HG03378 (cell line): ENCODE measurements at regions not wholly inside any gene's neighbourhood (a gene's known extent, or its start where the extent isn't known, plus 50 kb on each side); places are given as distances from the start of the nearest gene placed in this dataset.

Experiments used
- ATAC-seq: cut with Tn5 transposase; IDR thresholded peaks from one replicate; pipeline ENCODE4 v1.9.1; 2021; ENCODE audit warnings: mild to moderate bottlenecking, moderate library complexity; ENCODE audit not compliant: unreplicated experiment

DNA sequence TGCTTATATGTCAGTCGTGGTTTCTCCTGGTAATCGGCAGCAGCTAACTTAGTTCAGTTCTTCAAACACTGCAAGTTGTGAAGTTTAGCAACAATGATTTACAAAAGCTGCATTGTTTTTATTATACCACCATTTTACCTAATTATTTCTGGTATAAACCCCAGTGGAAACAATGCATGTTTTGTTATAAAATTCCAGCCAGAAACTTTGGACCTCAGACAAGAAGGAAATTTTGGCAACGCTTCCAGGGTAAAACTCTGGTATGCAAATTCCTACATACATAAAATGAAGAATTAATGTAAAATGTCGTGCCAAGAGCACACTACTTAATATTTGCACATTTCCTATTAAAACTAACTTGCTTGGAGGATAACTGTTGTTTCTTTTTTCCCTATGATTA is 277.4 kb upstream of the LYZL1 start:
- ATAC-seq, result no peak

DNA sequence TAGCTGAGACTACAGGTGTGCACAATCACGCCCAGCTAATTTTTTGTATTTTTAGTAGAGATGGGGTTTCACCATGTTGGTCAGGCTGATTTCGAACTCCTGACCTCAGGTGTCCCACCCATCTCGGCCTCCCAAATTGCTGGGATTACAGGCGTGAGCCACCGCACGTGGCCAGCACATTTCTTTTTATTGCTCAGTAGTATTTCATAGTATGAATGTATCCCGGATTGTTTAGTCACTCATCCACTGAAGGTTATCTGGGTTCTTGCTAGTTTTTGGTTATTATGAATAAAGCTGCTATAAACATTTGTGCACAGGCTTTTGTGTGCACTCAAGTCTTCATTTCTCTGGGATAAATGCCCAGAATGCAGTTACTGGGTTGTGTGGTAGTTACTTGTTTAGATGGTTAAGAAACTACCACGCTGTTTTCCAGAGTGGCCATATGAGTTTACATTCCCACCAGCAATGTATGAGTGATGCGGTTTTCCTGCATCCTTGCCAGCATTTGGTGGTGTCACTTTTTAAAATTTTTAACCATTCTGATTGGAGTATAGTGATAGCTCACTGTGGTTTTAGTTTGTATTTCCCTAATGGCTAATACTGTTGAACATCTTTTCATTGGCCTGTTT is 275.8 kb upstream of the LYZL1 start:
- ATAC-seq, result no peak

DNA sequence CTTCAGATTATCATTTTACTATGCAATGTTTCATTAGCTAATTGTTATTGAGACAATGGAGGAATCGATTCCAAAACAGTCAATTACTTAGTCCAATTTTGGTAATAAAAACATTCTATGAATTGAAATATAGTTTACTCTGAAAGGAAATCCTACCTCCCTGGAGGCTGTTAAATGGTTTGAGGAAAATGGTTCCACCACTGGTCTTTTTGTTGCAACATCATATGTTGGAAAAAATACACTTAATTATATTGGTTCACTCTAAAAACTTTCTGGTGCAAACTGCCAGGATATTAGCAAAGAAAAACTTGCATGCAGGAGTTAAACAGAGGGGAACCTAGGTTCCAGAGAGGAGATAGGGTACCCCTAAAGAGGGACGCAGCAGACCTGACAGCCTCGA is 267.3 kb upstream of the LYZL1 start:
- ATAC-seq, result no peak

DNA sequence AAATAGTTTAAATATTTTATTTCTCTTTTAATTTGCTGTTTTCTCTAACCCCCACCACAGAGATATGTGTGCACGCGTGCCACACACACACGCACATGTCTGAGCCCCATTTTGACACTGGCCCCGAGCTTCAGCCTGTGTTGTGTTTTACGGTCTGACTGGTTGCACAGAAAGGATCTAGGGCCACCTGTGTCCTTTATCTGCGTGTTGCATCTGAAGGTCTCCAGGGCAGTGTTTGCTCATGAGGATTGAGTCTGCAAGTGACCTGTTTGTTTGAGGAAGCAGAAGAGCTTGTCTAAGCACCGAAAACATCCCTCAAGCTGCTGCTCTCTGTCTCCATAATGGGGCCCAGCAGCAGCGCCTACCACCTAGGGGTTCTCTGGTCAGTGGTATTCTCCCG is 266.4 kb upstream of the LYZL1 start:
- ATAC-seq, result no peak

DNA sequence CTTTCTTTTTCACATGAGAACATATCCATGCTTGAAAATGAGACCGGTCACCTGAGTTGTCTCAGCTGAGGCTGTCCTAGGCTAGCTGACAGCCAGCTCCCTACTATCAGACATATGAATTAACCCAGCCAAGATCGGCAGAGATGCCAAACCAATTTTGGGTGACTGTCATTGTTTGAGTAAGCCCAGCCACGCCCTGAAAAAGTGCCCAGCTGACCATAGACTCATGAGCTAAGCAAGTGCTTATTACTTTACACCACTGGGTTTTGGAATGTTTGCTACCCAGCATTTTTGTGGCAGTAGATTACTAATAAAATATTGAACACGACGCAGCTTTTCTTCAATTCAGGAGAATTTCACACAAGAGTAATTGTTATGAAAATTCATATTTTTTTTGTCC is 265.2 kb upstream of the LYZL1 start:
- no peak for ATAC-seq

DNA sequence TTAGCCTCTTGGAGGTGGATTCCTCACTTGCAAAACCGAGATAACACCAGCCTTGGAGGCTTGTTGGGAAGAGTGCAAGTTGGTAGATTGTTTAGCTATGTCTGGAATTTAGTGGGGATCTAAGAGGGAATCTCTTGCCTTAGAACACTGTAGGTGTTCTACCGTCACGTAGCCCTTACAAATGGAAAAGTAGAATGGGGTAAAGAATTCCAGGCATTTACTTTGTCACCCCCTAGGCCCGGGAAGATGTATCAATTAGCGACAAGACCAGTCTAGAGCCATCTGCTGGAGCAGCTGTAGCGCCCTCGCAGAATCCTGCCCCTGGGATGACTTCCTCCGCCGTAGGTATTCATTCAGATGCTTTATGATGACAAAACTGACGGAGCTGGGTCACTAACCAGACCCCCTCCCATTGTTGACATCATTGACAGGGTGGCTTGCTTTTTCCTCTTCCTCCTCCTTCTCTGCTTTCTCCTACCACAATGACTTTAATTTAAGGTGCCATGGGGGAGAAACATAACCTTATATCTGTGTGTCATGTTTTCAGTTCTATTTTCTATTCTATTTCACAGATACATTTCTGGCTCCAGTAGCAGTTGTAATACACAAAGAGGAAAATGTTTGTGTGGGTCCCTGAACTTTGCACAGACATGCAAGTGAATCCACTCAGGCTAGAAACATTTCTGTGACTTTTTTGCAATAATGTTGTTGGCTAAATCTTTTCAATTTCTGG is 262.6 kb upstream of the LYZL1 start:
- ATAC-seq, result no peak

DNA sequence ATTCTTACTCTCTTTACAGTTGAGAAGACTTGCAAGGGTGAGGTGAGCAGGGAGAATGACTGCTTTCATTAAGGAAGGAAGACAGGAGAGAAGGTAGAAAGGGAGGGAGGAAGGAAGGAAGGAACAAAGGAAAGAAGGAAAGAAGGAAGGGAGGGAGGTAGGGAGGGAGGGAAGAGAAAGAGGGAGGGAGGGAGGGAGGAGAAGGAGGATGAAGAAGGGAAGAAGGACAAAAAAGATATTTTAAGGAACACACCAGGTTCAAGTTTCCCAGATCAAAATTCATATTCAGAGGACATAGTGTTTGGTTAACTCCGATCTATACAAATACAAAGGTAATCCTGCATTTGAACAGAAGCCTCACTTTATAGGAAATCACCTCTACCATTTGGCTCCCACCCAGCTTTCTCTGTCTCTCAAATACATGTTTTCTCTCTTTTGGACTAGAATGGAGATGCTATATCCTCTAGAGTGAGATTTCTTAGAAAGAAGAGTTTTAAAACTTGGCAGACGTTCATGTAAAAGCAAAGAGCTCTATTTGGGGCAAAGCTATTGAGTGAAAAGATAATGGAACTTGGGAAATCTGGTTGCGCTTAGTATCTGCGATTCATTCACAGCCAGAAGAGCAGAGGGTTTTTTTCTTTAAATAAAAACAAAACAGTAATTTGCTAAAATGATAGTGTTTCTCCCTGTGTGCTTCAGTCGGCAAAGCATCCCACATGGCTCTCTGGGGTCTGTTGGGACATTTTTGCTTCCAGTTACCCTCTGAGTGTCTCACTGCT is 261.9 kb upstream of the LYZL1 start:
- no peak for ATAC-seq

DNA sequence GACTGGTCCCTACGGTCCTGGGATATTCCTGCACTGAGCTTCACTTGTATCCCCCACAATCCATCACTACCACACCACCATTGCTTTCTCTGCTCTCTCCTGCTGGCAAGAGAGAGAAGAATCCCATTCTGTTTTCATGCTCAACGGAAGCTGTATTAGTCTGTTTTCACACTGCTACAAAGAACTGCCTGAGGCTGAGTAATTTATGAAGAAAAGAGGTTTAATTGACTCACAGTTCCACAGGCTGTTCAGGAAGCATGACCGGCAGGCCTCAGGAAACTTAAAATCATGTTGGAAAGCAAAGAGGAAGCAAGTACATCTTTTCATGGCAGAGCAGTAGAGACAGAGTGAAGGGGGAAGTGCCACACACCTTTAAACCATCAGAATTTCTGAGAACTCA is 260.4 kb upstream of the LYZL1 start:
- ATAC-seq, result no peak

DNA sequence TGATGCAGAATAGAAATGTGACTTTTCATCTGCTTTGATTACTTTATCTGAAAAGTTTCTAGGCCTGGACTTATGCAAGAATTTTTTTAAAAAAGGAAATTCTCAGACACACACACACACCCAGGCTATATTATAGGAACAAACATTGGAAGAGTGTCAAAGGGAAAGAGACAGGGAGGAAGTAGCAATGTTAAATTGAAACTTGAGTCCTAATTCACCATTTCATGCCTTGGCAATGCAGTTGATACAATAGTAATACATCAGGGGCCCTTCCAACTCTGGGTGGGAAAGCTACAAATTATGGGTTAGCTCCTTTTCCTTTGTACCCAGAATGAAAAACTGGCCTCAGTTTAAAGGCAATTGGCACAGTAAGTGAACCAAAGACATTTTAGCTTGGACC is 258.0 kb upstream of the LYZL1 start:
- ATAC-seq, result no peak

DNA sequence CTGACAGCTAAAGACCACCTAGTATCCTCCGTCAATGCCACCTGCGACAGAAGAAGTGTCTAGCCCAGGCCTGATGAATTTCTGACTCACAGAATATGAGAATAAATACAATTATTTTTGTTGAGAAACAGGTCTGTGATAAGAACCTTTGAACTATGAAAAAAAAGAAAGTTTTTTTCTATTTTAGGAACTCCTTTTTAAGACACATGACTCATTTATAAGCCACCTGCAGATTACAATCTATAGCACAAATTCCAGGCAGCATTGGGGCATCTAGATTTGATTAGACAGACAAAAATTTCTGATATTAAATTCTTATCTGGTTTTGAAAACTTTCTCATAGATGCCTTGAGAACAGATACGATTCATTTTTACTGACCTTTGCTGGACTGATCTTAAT is 256.7 kb upstream of the LYZL1 start:
- ATAC-seq, result no peak

DNA sequence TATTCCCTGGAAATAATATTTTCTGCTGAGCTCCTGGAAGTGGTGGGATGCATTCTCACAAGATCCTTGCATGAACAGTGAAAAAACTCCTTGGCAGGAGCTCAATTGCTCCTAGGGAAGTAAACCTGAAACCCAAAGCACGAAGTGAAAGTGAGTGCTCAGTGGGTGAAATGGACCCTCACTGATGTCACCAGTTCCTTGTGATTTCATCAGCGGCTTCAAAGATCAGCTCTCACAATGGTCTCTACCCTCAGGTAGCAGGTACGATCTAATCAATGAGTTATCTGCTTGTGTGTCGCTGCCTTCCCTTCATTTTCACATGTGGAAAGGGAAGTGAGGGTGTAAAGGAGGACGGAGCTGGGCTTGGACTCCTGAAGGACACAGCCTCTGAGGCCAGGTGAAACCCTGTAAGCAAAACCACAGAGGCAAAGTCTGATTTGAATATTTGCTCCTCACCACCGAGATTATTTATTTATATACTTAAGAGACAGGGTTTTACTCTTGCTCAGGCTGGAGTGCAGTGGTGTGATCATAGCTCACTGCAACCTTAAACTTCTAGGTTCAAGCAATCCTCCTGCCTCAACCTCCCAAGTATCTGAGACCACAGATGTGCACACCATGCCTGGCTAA is 255.4 kb upstream of the LYZL1 start:
- ATAC-seq, result no peak

DNA sequence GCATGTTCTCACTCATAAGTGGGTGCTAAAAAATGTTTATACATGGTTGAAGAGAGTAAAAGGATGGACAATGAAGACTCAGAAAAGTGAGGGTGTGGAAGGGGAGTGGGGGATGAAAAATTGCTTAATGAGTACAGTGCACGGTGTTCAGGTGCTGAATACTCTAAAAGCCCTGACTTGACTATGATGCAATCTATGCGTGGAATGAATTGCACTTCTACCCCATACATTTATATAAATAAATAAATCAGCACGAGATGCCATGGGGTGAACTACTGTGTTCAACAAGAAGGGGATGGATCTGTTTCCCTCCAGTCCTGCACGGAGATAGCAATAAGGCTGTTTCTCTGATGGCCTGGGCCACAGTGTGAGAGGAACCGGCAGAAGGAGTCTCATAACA is 254.3 kb upstream of the LYZL1 start:
- ATAC-seq, result no peak

DNA sequence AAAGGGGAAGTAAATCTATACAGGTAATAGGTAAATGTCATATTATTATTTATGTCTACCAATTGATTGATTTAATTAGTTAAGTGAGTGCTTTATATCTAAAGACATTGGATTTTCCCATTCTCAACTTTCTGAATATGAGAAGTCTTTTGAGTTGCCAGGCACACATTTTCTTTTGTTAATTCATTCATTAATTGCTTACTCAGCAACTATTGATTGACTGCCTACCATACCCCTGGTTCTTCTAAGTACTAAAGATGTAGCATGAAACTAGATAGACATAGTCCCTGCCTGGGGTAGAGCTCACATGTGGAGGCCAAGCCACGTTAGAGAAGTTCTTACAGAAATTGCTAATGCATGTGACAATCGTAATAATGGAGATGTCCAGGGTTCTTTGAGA is 253.1 kb upstream of the LYZL1 start:
- ATAC-seq, result no peak

DNA sequence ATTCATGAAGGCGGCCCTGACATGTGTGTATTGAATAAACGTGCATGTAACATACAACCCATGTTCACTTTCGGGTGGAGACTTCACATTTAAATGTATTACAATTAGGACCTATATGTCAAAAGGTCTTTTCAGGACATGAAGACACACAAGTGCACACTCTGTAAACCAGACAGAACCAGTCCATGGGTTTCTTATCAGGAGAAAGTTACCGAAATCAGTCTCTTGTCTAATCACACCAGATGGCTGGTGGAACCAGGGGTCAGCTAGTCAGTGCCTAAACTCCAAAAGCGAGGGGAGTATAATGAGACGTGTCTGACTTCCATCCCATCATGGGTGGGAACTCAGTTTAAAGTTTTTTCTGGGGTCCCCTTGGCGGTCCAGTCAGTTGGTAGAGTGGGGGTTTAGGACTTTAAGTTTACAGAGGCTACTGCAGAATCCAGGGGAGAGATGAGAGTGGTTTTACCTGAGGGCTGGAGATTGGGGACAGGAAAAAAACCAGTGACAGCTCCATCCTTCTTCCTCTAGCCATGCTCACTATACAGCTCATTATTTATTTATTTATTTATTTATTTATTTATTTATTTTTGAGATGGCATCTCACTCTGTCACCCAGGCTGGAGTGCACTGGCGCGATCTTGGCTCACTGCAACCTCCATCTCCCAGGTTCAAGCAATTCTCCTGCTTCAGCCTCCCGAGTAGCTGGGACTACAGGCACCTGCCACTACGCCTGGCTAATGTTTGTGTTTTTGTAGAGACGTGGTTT is 251.3 kb upstream of the LYZL1 start:
- no peak for ATAC-seq

DNA sequence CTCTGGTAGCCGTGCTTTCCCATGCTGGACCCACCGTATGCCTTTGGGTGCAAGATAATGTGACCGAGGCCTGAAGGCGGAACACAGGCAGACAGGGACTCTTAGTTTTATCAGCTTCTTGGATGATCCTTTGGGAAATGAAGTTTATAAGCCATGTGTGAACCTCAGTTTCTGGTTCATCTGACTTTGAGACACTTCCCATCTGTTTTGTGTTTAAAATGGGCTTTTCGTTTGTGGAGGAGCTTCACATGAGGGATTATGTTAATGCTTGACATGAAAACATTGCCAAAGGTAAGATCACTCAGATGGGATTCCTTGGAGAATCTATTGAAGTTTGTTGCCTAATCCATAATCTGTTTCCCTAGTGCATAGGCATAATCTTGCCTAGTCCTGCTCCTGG is 249.8 kb upstream of the LYZL1 start:
- ATAC-seq, result no peak

DNA sequence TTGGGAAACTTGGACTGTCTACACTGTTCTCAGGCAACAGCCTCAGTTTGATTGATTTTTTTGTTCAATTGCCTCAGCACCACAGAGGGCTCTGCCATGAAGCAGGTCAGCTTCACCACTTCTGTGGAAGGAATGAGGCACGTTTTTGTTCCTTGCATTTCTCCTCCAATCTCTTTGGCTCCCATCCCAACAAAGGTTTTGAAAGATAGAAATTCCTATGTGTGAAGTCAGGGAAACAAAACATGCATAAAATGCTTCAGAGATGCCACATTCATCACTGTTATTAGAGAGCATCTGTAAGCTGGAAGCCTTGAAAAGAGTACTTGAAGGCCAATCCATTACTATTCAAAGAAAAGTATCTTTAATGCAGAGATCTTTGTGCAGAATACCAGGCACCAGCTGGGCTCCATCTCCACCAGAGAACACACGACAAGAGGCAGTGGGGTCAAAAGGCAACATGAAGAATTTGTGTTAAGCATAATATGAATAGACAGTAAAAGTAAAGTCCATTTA is 249.1 kb upstream of the LYZL1 start:
- ATAC-seq, result no peak

DNA sequence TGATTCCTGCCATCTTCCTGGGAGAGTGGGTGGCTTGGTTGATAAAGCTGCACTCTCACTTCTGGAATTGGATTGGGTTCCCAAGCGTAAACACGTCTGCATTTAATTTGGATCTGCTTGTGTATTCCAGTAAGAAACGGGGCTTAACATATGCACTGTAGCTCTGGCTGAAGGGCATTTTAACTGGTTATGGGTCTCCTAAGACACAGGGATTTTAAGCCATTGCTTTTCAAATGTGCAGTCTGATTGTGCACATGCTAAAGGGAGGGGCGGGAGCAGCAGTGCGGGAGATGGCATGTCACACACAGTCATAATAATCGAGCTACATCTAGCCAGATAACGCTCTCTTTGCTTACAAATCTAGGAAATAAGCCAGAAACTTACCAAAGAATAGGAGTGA is 247.3 kb upstream of the LYZL1 start:
- no peak for ATAC-seq

DNA sequence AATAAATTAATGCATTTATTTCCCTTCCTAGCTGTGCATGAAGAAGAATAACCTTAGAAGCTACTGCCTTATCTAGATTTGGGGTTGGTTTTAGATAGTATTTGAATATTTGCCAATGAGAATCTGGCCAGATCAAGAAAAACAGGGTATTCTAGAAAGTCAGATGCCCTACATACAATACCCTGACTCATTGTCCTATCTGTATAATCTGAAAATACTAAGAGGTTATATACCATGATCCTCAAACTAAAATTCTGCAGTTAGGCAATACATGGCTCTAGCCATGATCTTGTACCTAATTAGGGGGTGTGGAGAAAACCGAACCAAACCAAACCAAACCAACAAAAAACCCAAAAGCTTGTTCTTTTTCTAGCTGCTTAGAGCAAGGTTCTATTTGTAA is 240.4 kb upstream of the LYZL1 start:
- ATAC-seq, result no peak

DNA sequence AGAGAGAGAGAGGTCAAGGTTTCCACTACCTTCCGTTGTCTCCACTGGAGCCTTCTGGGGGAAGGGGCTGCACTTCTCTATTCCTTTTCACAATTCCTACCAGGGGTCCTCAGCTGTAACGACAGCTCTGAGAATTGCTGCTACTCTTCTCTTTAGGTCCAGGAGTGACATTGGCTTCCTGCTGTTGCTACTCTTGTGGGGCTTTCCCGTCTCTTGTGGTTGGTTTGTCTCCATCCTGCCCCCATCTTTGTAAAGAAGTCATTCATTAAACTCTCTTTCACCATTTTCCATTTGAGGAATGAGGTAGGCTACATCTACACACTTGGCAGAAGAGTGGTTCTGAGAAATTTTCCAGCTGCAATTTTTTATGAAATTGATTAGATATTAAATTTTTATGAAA is 238.8 kb upstream of the LYZL1 start:
- ATAC-seq, result no peak

DNA sequence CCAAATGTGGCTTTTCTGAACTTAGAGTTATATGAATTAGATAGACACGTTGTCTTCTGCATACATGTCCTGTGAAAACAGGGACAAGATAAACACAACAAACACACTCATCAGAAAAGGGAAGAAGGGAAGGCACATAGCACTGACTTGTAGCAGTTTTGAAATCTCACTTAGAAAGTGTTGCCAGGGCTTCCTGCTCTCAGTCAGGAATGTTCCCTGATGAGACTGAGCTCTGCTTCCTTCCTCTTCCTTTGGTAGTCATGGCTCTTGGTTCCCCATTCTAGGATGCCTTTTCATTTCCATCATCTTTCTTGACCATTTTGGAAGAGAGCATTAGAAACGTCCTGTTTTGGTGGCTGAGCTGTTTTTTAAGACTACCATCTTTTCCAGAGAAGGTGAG is 233.8 kb upstream of the LYZL1 start:
- no peak for ATAC-seq

DNA sequence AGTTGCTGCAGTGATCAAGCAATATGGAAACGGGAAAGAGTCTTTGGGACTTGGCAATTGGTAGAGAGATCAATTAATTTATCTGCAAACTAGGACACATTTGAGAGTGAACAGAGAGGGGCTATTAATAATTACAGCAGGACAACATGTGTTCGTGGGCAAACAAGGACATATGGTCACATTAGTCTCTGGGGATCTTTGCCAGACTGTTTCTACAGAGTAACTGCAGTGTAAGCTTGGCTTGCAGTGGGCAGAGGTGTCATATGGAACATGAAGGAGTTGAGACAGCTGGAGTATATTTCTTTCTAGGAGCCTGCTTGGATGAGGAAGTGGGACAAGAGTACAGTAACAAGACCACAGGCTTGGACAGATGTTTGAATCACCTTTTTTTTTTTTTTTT is 232.1 kb upstream of the LYZL1 start:
- ATAC-seq, result no peak
